GM12873 (cell line): ENCODE measurements at regions not wholly inside any gene's neighbourhood (a gene's known extent, or its start where the extent isn't known, plus 50 kb on each side); places are given as distances from the start of the nearest gene placed in this dataset.

Experiments
- CTCF ChIP-seq: IDR thresholded peaks from 2 replicates; pipeline ENCODE4 v1.5.1; 2012; ENCODE audit warnings: low read depth, mild to moderate bottlenecking, moderate library complexity, low read length, control low read depth; ENCODE audit not compliant: insufficient read depth; ENCODE audit errors: missing control alignments

- TF ChIP-seq CTCF = no peak
Measured at GRCh38 chr4:19187691-19188090, 1064.0 kb upstream of the SLIT2 start.

- TF ChIP-seq CTCF = no peak
Measured at GRCh38 chr4:19187096-19187495, 1064.6 kb upstream of the SLIT2 start.

- no peak for TF ChIP-seq CTCF
Measured at GRCh38 chr4:19178835-19179234, 1072.9 kb upstream of the SLIT2 start.

- no peak for TF ChIP-seq CTCF
Measured at GRCh38 chr4:19177616-19178015, 1074.1 kb upstream of the SLIT2 start.

- TF ChIP-seq CTCF = no peak
Measured at GRCh38 chr4:19171832-19172231, 1079.9 kb upstream of the SLIT2 start.

GRCh38 chr4:19167311-19167710 lies 1084.4 kb upstream of the SLIT2 start:
- TF ChIP-seq CTCF = no peak

- TF ChIP-seq CTCF = no peak
Measured at GRCh38 chr4:19164334-19164733, 1087.4 kb upstream of the SLIT2 start.
